Ishikawa (cell line): ENCODE measurements at regions not wholly inside any gene's neighbourhood (a gene's known extent, or its start where the extent isn't known, plus 50 kb on each side); places are given as distances from the start of the nearest gene placed in this dataset.

ENCODE experiments used
- CEBPB ChIP-seq: IDR thresholded peaks from 2 replicates; pipeline ENCODE4 v1.6.1; 2012
- CREB1 ChIP-seq: IDR thresholded peaks from 2 replicates; pipeline ENCODE4 v1.6.1; 2012; ENCODE audit warnings: low read depth
- EGR1 ChIP-seq: IDR thresholded peaks from 2 replicates; pipeline ENCODE4 v1.6.1; 2012
- EP300 ChIP-seq: IDR thresholded peaks from 2 replicates; pipeline ENCODE4 v1.6.1; 2012; ENCODE audit warnings: borderline replicate concordance
- FOXM1 ChIP-seq: IDR thresholded peaks from 2 replicates; pipeline ENCODE4 v1.6.1; 2012; ENCODE audit warnings: low read depth, borderline replicate concordance
- MAX ChIP-seq: IDR thresholded peaks from 2 replicates; pipeline ENCODE4 v1.6.1; 2012
- NFIC ChIP-seq: IDR thresholded peaks from 2 replicates; pipeline ENCODE4 v1.6.1; 2012
- RAD21 ChIP-seq: IDR thresholded peaks from 2 replicates; pipeline ENCODE4 v1.6.1; 2012; ENCODE audit warnings: low read depth
- TAF1 ChIP-seq: IDR thresholded peaks from 2 replicates; pipeline ENCODE4 v1.6.1; 2012; ENCODE audit warnings: low read depth, mild to moderate bottlenecking
- TEAD4 ChIP-seq: IDR thresholded peaks from 2 replicates; pipeline ENCODE4 v1.6.1; 2012
- YY1 ChIP-seq: IDR thresholded peaks from 2 replicates; pipeline ENCODE4 v1.6.1; 2012; ENCODE audit warnings: low read depth
- TF ChIP-seq, protein P1 (sequence below): IDR thresholded peaks from 2 replicates; pipeline ENCODE4 v1.6.1; 2012; ENCODE audit warnings: low read depth, mild to moderate bottlenecking

DNA sequence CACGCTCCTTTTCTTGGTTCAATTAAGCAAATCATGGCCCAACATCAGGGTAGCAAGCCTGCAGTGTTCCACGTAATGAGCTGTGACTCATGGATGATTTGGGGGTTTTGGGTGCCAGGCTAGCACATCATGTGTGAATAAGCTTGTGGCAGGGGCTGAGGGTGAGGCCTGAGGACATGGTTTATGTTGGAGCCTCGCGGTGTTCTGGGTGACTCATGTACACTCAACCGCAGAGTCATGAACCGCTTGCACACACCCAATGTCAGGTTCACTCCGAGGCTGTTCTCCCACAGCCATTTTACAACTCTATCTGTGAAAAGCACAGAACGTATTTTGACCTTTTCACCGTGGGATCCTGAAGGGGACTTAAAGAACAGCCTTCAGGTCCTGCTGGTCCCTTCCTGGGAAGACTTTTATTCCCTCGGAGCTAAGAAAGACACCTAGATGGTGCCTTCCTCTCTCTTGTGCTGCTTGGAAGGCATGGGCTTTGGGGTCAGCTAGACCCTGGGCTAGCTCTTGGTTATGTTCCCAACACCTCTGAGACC is 139.9 kb upstream of the ZEB2 start:
- TF ChIP-seq EGR1: no peak
- no peak for TF ChIP-seq RAD21
- TF ChIP-seq, protein P1, sequence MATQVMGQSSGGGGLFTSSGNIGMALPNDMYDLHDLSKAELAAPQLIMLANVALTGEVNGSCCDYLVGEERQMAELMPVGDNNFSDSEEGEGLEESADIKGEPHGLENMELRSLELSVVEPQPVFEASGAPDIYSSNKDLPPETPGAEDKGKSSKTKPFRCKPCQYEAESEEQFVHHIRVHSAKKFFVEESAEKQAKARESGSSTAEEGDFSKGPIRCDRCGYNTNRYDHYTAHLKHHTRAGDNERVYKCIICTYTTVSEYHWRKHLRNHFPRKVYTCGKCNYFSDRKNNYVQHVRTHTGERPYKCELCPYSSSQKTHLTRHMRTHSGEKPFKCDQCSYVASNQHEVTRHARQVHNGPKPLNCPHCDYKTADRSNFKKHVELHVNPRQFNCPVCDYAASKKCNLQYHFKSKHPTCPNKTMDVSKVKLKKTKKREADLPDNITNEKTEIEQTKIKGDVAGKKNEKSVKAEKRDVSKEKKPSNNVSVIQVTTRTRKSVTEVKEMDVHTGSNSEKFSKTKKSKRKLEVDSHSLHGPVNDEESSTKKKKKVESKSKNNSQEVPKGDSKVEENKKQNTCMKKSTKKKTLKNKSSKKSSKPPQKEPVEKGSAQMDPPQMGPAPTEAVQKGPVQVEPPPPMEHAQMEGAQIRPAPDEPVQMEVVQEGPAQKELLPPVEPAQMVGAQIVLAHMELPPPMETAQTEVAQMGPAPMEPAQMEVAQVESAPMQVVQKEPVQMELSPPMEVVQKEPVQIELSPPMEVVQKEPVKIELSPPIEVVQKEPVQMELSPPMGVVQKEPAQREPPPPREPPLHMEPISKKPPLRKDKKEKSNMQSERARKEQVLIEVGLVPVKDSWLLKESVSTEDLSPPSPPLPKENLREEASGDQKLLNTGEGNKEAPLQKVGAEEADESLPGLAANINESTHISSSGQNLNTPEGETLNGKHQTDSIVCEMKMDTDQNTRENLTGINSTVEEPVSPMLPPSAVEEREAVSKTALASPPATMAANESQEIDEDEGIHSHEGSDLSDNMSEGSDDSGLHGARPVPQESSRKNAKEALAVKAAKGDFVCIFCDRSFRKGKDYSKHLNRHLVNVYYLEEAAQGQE: no peak
- no peak for TF ChIP-seq TAF1
- no peak for TF ChIP-seq MAX
- TF ChIP-seq YY1: no peak
- no peak for TF ChIP-seq CEBPB
- no peak for TF ChIP-seq NFIC
- TF ChIP-seq EP300: no peak
- TF ChIP-seq CREB1: no peak
- no peak for TF ChIP-seq FOXM1
- no peak for TF ChIP-seq TEAD4
